GM18868 (cell line): ENCODE measurements at regions not wholly inside any gene's neighbourhood (a gene's known extent, or its start where the extent isn't known, plus 50 kb on each side); places are given as distances from the start of the nearest gene placed in this dataset.

Experiments
- ATAC-seq: cut with Tn5 transposase; IDR thresholded peaks from one replicate; pipeline ENCODE4 v1.9.1; 2021; ENCODE audit warnings: mild to moderate bottlenecking, moderate library complexity; ENCODE audit not compliant: unreplicated experiment

DNA sequence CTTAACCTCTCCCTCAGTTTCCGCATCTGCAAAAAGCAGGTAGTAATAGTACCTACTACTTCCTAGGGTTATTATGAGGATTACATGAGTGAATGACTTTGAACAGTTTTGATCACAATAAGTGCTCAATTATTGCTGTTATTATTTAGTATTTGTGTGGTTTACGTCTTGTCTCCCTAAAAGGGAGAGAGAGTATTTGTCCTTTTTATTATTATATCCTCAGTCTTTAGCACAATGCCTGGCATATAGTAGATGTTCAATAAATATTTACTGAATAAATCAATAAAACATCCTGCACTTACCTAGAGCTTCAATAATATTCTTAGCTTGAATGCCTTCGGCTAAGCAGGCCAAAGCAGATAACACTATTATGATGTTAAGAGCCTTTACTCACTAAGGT, 160.0 kb downstream of the TANC2 start:
- no peak for ATAC-seq

- ATAC-seq, result no peak
Measured at GRCh38 chr17:63126607-63127006, 160.6 kb downstream of the TANC2 start.

GRCh38 chr17:63132459-63132911, 166.4 kb downstream of the TANC2 start:
- no peak for ATAC-seq

DNA sequence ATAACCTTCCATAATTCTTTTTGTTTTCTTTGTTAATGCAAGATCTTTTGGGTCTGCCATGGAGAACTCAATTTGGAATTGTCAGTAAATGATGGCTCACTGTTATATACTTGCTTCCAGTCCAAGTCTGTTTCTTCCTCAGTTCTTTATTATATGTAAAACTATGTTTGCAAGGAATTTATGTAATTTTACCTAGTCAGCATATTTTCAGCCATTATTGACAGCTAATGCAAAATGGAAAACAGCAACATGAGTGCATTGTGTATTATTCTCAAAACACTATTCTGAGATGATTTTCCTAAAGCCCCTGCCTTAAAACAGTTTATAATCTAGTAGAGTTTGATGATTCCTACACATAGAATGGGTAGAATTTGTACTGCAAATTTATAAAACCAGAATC, 167.5 kb downstream of the TANC2 start:
- ATAC-seq, result no peak

DNA sequence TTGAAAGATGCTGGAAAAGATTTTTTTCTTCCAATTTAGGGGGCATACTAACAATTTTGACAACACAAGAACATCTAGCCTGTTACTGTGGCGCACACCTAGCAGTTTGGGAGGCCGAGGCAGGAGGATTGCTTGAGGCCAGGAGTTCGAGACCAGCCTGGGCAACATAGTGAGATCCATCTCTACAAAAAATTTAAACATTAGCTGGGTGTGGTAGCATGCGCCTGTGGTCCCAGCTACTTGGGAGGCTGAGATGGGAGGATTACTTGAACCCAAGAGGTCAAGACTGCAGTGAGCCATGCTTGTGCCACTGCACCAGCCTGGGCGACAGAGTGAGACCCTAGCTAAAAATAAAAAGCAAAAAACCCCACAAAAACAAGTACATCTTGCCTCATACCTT, 168.8 kb downstream of the TANC2 start:
- ATAC-seq, result no peak

DNA sequence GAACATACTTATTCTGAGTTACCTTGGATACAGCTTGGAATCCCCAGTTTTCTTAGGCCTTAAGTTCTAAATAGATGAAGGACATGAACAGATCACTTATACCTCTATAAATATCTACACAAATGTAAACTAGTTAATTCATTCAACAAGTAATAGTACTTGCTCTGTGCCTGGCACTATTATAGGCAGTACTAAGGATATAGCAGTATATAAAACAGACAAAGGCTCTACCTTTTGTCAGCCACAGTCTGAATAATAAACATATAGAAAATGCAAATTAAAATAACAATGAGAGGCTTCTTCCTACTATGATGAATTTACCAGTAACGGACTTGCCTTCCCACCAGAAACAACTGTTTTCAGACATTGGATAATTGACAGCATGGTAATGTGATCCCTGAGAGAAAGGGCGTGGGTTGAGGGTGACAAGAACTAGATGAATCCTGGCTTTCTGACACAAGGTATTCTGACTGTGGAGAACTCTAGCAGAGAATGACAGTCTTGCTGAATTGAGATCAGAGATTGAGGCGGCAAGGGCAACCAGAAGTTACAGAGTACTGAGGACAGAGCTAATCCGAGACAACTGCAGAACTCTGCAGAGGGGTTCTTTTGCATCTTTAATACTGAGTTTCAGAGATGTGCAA, 170.5 kb downstream of the TANC2 start:
- ATAC-seq, result no peak

DNA sequence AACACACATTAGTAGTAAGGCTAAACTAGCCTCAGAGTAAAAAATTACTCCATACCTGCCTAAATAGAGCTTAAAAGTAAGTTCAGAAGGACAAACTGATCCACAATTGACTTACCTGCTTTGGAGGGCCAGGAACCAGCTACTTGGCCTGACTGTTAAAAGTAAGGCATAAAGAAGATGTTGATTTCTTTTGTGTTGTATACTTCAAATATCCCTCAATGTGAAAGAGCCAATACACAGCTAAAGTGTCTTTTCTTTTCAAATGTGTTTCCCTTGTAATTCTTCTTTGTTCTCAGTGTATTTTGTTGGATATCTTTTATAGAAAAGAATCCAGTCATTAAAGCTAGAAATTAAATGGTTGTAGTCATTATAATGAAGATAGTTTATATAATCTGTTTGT, 171.1 kb downstream of the TANC2 start:
- ATAC-seq, result no peak

DNA sequence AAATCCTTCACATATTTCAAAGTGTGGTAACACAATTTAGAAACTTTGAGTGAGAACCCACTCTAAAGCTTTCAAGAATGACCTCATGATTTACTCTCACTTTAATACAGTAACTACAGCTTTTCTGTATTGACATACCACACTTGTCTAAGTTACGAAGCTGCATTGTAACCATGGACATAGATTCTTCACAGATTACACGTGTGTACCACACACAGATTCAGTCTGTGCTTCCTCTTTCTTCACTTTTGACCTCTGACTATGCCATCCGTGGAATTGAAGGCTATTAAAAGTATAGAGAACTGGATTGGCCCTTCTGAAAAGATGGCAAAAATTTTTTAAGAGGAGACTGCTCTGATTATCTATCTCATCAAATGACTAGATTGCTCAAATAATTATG, 172.7 kb downstream of the TANC2 start:
- ATAC-seq, result no peak

GRCh38 chr17:63139356-63139755, 173.3 kb downstream of the TANC2 start:
- ATAC-seq, result no peak

DNA sequence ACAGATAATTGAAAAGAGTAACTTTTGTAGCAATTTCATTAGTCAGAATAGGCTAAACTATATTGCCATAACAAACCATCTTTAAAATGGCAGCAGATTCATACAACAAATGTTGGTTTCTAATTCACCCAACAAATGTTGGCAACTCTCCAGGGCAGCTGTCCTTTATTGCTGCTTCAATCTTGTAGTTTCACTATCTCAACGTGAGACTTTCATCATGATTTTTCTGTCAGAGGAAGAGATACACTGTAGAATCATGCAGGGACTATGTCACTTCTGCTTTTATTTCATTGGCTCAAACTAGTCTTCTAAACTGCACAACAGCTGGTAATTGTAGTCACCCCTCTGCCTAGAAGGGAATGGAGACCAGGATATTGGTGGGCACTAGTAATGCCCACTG, 174.2 kb downstream of the TANC2 start:
- ATAC-seq, result no peak

- no peak for ATAC-seq
Measured at GRCh38 chr17:63142836-63143235, 176.8 kb downstream of the TANC2 start.

DNA sequence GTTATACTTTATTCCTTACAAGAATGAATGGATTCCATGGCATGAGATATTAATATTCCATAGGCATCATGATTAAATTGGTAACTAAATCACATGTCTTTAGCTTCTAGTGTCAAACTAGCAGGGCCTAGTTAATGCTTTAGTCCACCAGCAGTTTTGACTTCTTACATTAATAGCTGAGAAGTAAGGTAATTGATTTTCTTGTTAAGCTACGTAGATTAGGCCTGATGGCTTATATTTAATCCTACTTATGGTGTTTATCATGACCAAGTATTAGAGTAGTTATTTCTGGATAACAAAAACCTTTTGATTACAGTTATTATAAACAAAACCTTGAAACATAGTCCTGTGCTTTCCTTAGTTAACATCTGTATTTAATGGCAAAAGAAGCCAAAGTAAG, 184.5 kb downstream of the TANC2 start:
- no peak for ATAC-seq

DNA sequence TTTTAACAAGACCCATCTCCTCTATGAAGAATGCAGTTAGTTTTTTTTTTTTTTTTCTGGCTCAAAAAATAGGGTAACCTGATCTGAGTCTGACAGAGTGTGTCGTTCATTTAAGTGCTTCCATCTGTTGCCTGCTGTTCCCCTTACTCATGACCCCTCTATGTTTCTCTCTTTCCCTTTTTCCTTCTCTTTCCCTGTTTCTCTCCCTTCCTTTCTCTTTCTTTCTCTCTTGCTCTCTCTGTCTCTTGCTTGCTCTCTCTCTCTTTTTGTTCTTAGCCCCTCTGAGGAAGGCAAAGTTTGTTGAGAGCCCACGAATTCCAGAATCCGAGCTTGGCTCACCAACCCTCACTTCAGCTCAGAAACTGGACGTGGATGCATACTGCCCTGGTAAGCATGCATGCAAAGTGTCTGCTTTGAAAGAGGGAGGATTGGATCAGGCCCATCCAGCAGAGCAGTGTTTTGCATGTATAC, 185.0 kb downstream of the TANC2 start:
- no peak for ATAC-seq

DNA sequence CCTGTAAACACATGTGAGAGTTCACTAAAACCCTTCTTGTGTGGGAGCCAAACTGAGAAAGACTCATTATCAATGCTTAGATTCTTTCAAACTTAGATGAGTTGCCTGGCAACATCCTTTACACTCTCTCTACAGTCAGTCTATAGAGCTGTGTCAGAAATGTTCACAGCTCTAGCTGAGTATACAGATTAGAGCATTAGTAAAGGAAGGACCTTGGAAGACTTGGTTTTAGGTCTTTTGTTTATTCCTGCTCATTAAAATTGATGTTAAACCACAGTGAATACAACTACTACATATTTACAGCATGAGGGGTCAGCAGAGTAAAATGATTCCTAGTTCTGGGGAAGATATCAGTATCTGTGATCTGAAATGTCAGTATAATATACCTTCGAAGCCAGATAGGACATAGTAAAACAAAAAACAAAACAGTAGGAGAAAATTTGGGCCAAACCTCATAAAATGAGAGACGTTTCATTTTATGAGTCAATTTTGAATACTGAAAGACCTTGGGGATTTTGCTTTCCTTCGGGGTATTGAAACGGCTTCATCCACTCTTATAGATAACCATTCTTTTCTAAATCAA, 186.0 kb downstream of the TANC2 start:
- no peak for ATAC-seq

DNA sequence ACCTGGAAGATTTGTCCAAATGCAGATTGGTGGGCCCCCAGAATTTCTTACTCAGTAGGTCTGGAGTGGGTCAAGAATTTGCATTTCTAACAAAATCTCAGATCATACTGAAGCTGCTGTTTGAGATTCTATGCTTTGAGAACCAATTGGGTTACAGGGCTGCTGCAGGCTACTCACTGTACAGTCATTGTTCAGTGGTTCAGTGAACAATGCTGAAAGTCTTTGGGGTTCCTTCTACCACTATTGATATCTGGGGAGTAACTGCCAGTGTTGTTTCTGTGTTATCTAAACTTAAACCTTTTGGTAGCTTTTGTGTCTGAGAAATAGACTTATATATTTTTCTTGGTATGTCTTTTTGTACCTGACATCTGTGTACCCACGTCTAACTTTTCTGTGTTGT, 187.5 kb downstream of the TANC2 start:
- ATAC-seq, result no peak

DNA sequence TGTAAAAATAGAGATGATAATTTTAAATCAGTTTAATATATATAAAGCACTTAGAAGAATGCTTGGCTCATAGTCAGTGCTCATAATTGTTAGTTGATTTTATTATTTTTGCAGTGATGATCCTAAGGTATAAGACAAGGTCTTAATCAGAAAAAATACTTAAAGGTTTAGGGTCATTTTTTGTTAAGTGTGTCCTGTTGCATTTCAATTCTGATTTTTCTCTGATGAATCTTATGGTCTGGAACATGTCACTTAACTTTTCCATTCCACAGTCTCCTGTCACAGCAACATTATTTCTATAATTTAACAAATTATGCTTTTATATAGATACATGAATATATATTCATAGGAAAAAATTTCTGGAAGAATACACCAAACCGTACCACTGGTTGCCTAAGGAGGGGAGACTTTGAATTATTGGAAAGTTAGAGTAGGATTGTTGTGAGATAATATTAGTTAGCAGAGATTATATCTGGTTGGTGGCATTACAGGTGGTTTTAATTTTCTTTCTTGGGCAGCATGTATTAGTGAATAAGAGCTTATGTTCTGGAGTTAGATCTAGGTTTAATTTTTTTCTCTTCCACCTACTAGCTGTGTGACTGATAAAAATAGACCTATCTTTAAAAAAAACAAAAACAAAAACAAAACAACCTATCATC, 188.7 kb downstream of the TANC2 start:
- ATAC-seq, result no peak

GRCh38 chr17:63156986-63157385, 191.0 kb downstream of the TANC2 start:
- no peak for ATAC-seq

DNA sequence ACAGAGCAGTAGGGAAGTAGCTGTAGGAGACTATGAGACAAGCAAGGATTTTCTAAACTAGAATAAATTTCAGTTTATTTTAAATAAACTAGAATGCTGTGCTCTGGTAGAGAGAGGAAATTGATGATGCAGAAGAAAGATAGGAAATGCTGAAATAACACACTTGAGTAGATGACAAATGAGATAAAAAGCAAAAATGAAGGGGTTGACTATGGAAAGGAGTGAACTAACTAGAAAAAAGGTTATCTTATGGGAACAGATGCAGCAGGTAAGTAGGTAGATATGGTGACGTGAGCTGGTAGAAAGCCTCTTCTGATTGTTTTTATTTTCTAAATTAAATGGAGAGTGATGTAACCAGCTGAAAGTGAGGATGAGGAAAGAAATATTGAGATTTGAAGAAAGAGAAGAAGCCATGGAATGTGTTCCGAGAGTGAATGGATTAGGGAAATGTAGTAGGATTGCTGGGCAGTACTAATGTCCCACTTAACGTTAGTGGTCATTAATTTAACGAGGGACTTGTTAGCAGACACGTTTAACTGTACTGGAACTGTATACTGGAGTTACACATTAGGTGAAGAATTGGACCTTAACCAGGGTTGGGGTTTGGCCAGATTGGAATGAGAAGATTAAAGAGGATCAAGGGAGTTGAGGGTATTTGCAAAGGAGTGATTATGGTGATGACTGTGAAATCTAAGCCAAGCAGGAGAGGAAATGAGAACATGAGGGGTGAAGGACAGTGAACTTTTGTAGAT, 196.5 kb downstream of the TANC2 start:
- no peak for ATAC-seq

GRCh38 chr17:63163158-63163520, 197.1 kb downstream of the TANC2 start:
- no peak for ATAC-seq

DNA sequence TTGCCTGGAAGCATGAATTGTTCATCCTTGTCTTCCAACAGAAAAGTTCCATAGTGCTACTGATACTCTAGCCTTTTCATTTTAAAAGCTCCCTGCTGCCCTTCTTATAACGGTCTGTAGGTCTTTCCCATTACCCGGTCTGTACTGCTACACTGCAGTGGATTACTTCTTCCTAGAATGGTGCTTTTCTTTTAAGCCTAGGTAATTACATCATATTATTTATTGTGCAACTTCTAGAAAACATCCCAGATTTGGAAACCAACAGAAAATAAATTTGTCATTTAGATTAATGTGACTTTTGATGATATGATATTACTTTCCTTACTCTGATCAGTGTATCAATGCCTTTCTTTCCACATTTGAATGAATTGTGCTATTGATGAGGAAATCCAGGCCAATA, 199.4 kb downstream of the TANC2 start:
- ATAC-seq, result no peak

DNA sequence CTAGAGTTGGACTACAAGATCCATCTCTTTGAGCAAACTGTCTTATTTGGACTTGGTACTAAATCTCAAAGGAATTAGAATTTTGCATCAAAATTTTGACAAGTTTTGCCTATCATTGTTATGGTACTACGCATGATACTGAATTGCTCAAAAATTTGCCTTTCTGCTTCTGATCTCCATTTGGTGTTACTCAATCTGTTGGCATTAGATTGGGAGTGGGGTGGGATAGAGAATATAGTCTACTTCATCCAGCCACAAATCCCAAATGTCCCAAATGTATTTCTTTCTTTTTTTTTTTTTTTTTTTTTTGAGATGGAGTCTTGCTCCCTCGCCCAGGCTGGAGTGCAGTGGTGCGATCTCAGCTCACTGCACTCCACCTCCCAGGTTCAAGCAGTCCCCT, 204.8 kb downstream of the TANC2 start:
- ATAC-seq, result no peak
